Midbrain (tissue), 1 donor: ENCODE measurements at regions not wholly inside any gene's neighbourhood (a gene's known extent, or its start where the extent isn't known, plus 50 kb on each side); places are given as distances from the start of the nearest gene placed in this dataset.
"Not testable (repeated sequence)": the region's sequence is repeated elsewhere in the genome, so short reads cannot be mapped to it uniquely, and the experiment has no call there.

ENCODE experiments used
- DNase-seq: peaks from one replicate; lab custom pipeline; 2025; lab: John Stamatoyannopoulos, UW

- DNase-seq, result not testable (repeated sequence)
Measured at GRCh38 chr10:76815505-76815904, 822.1 kb downstream of the KCNMA1 start.

GRCh38 chr10:76811430-76811829 lies 826.2 kb downstream of the KCNMA1 start:
- no peak for DNase-seq

GRCh38 chr10:76788452-76788811 lies 849.2 kb downstream of the KCNMA1 start:
- DNase-seq, result no peak

- no peak for DNase-seq
Measured at GRCh38 chr10:76787746-76788451, 849.7 kb downstream of the KCNMA1 start.

GRCh38 chr10:76786504-76787072 lies 851.0 kb downstream of the KCNMA1 start:
- no peak for DNase-seq

GRCh38 chr10:76784076-76784475 lies 853.5 kb downstream of the KCNMA1 start:
- DNase-seq, result no peak

GRCh38 chr10:76779796-76780301 lies 857.8 kb downstream of the KCNMA1 start:
- no peak for DNase-seq

- no peak for DNase-seq
Measured at GRCh38 chr10:76778914-76779795, 858.5 kb downstream of the KCNMA1 start.

GRCh38 chr10:76774987-76775603 lies 862.5 kb downstream of the KCNMA1 start:
- no peak for DNase-seq

GRCh38 chr10:76769582-76769981 lies 868.0 kb downstream of the KCNMA1 start:
- DNase-seq, result no peak

- DNase-seq, result no peak
Measured at GRCh38 chr10:76769161-76769560, 868.4 kb downstream of the KCNMA1 start.

GRCh38 chr10:76766682-76767081 lies 870.9 kb downstream of the KCNMA1 start:
- no peak for DNase-seq

- DNase-seq, result not testable (repeated sequence)
Measured at GRCh38 chr10:76764921-76765320, 872.7 kb downstream of the KCNMA1 start.

- DNase-seq, result no peak
Measured at GRCh38 chr10:76764177-76764576, 873.4 kb downstream of the KCNMA1 start.

GRCh38 chr10:76763376-76763775 lies 874.2 kb downstream of the KCNMA1 start:
- DNase-seq, result no peak

GRCh38 chr10:76759681-76760080 lies 877.9 kb downstream of the KCNMA1 start:
- no peak for DNase-seq

- DNase-seq, result no peak
Measured at GRCh38 chr10:76743169-76743568, 894.4 kb downstream of the KCNMA1 start.

- DNase-seq, result no peak
Measured at GRCh38 chr10:76740514-76740913, 897.1 kb downstream of the KCNMA1 start.

GRCh38 chr10:76738991-76739390 lies 898.6 kb downstream of the KCNMA1 start:
- peak; percentile 58 for DNase-seq

- DNase-seq, result no peak
Measured at GRCh38 chr10:76736815-76737618, 900.6 kb downstream of the KCNMA1 start.

- no peak for DNase-seq
Measured at GRCh38 chr10:76736392-76736791, 901.2 kb downstream of the KCNMA1 start.
